ENCODE measurements at regions not wholly inside any gene's neighbourhood (a gene's known extent, or its start where the extent isn't known, plus 50 kb on each side); places are given as distances from the start of the nearest gene placed in this dataset.

GRCh38 chr6:44530209-44530909 lies 142.9 kb downstream of the CDC5L start:
- no peak for TF ChIP-seq CTCF (conservative IDR thresholded peaks at IDR 0.05)
- Histone ChIP-seq H4K5ac (ENCODE audit: insufficient read length, low read depth, low read length) (no peak overlapping the region), H4K91ac (ENCODE audit: insufficient read length, low read depth, low read length) (no peak overlapping the region), H3K9me3 (ENCODE audit: control insufficient read depth, low read depth, low read length) (no peaks in the 10 kb centered on the region), H3K9ac (ENCODE audit: extremely low read depth, insufficient read length, low read length) (no peak overlapping the region), H3T11ph (ENCODE audit: low read length) (no peak overlapping the region), H3K23ac (ENCODE audit: insufficient read length, low read depth, low read length) (no peak overlapping the region), H3K18ac (ENCODE audit: insufficient read length, low read depth, low read length) (no peak overlapping the region), H3K56ac (ENCODE audit: insufficient read length, low read depth, low read length) (no peak overlapping the region), H3K79me2 (ENCODE audit: insufficient read depth, low read length) (no peaks in the 10 kb centered on the region), H3K79me1 (ENCODE audit: insufficient read depth, low read depth, low read length, poor library complexity, severe bottlenecking) (no peaks in the 10 kb centered on the region), H2BK5ac (ENCODE audit: insufficient read length, low read length) (no peak overlapping the region), H3K14ac (ENCODE audit: insufficient read depth, low read length) (no peak overlapping the region), H2AFZ (ENCODE audit: low read length) (no peak overlapping the region), H2BK15ac (ENCODE audit: low read depth, low read length) (no peak overlapping the region), H2AK5ac (ENCODE audit: insufficient read length, low read length) (no peak overlapping the region), H3K27me3 (ENCODE audit: insufficient read depth, low read length) (no peaks in the 10 kb centered on the region), H3K4ac (ENCODE audit: low read depth, low read length) (no peak overlapping the region), H2BK120ac (ENCODE audit: low read depth, low read length, poor library complexity, severe bottlenecking) (no peak overlapping the region), H3K4me1 (ENCODE audit: insufficient read depth, low read length) (0 out of 2 replicates have a peak, but pooled peaks cover 1% of the 10 kb centered on the region), H2BK20ac (ENCODE audit: low read depth, low read length, poor library complexity, severe bottlenecking) (no peak overlapping the region), H3K4me2 (ENCODE audit: insufficient read depth, insufficient read length, low read length) (no peak overlapping the region), H3K23me2 (ENCODE audit: insufficient read length, low read depth, low read length, poor library complexity, severe bottlenecking) (no peaks in the 10 kb centered on the region), H2BK12ac (ENCODE audit: insufficient read length, low read depth, low read length) (no peak overlapping the region), H3K27ac (ENCODE audit: insufficient read length, low read depth, low read length) (no peak overlapping the region), H4K20me1 (ENCODE audit: control insufficient read depth, insufficient read depth, insufficient read length) (no peaks in the 10 kb centered on the region), H4K8ac (replicated peaks; ENCODE audit: insufficient read length, low read depth, low read length) (no peak overlapping the region)
- peak; percentile 23 for DNase-seq
- peaks cover 21 to 28% of the 10 kb centered on the region in 2 experiments for H3K4me1 Mint-ChIP-seq
- H3K9me3 Mint-ChIP-seq = no peaks in the 10 kb centered on the region; a peak in 2 of 5 replicates
- peaks cover 4% of the 10 kb centered on the region for H3K27me3 Mint-ChIP-seq (ENCODE audit: low read depth)
- peak overlapping the region in 1 of 3 experiments; percentile 69; a peak in 1 of 7 replicates for H3K27ac Mint-ChIP-seq
- WGBS (ENCODE audit: extremely low coverage, insufficient read length, low lambda C conversion rate) = no CpG with 5 or more reads among the region's 8 CpGs
- H3K4me3 Mint-ChIP-seq = no peak overlapping the region
- H3K36me3 Mint-ChIP-seq (ENCODE audit: insufficient read depth in 1 of 3, low read depth in 3 of 3) = no peaks in the 10 kb centered on the region

All from H9 (cell line).